B cell (primary cell): ENCODE measurements at regions not wholly inside any gene's neighbourhood (a gene's known extent, or its start where the extent isn't known, plus 50 kb on each side); places are given as distances from the start of the nearest gene placed in this dataset.
A peak's percentile ranks its signal among the peaks of the same experiment; 100 is the strongest.

ENCODE experiments used
- ATAC-seq: fragments of 200-7000 bp; cut with Tn5 transposase; one replicate; pipeline ENCODE4 v1.10.0; 2021; ENCODE audit warnings: low read depth, mild to moderate bottlenecking, moderate number of reproducible peaks, moderate library complexity
- CTCF ChIA-PET: fragments of 350-600 bp; sonication (Branson Sonifier 250); formaldehyde crosslinking; loops from one replicate; lab custom pipeline; 2021; ENCODE audit warnings: antibody characterized with exemption, inconsistent platforms; lab: Charles Lee
- POLR2A ChIA-PET: fragments of 350-600 bp; sonication (Branson Sonifier 250); formaldehyde crosslinking; loops from one replicate; lab custom pipeline; 2021; ENCODE audit warnings: antibody characterized with exemption; lab: Charles Lee
- DNase-seq: peaks from one replicate; pipeline ENCODE4 v3.0.0; 2013
- H2AFZ ChIP-seq: 2 replicates; pipeline ENCODE4 v1.6.1; 2012; ENCODE audit warnings: mild to moderate bottlenecking, low read depth, low read length; ENCODE audit not compliant: insufficient read depth, poor library complexity, severe bottlenecking
- H3K27ac ChIP-seq, 2 donors: 1 replicate in 1 of 2; 2 replicates in 1 of 2; pipeline ENCODE4 v1.5.1; 2012 to 2013; ENCODE audit warnings: low read length in 2 of 2, mild to moderate bottlenecking in 2 of 2, moderate library complexity in 1 of 2
- H3K27me3 ChIP-seq, 4 experiments: fragments of 200-600 bp in 1 of 4; sonication (generic) in 1 of 4; replicated peaks in 1 of 4; 1 replicate in 2 of 4; 2 replicates in 2 of 4; pipeline versions ENCODE4 v1.6.1 to v1.7.0; 2013 to 2016; ENCODE audit warnings: low read length in 3 of 4, mild to moderate bottlenecking in 2 of 4, mixed read lengths in 1 of 4, moderate library complexity in 1 of 4; ENCODE audit not compliant: insufficient read depth in 4 of 4, control insufficient read depth in 3 of 4; ENCODE audit errors: control extremely low read depth in 1 of 4
- H3K36me3 ChIP-seq, 2 experiments: replicated peaks in 1 of 2; 1 replicate in 1 of 2; 2 replicates in 1 of 2; pipeline versions ENCODE4 v1.6.1 to v1.7.1; 2013; ENCODE audit warnings: low read length in 1 of 2; ENCODE audit not compliant: insufficient read depth in 2 of 2, control insufficient read depth in 1 of 2; ENCODE audit errors: control extremely low read depth in 1 of 2, extremely low read depth in 1 of 2
- H3K4me1 ChIP-seq, 2 donors: fragments of 200-600 bp in 1 of 2; sonication (generic) in 1 of 2; 1 replicate in 1 of 2; 2 replicates in 1 of 2; pipeline versions ENCODE4 v1.5.1 to v1.6.1; 2013 to 2017; ENCODE audit warnings: low read length in 2 of 2; ENCODE audit not compliant: control insufficient read depth in 2 of 2, insufficient read depth in 2 of 2
- H3K4me2 ChIP-seq: replicated peaks from 2 replicates; pipeline ENCODE3; 2012; ENCODE audit warnings: mild to moderate bottlenecking, low read depth, low read length; ENCODE audit not compliant: poor library complexity, severe bottlenecking
- H3K4me3 ChIP-seq, 5 experiments: fragments of 200-600 bp in 1 of 5; sonication (generic) in 1 of 5; 1 replicate in 3 of 5; 2 replicates in 2 of 5; pipeline versions ENCODE4 v1.5.1 to v1.7.0; 2011 to 2016; ENCODE audit warnings: low read length in 4 of 5, mild to moderate bottlenecking in 4 of 5, low read depth in 2 of 5, control low read depth in 1 of 5, moderate library complexity in 1 of 5; ENCODE audit not compliant: insufficient read depth in 1 of 5; ENCODE audit errors: control extremely low read depth in 1 of 5, extremely low read depth in 1 of 5
- H3K79me2 ChIP-seq: fragments of 200-600 bp; sonication (generic); one replicate; pipeline ENCODE4 v1.6.0; 2016; ENCODE audit warnings: low read length; ENCODE audit not compliant: control insufficient read depth, insufficient read depth
- H3K9ac ChIP-seq: fragments of 200-600 bp; sonication (generic); 2 replicates; pipeline ENCODE4 v1.6.1; 2017; ENCODE audit warnings: mild to moderate bottlenecking, low read length, moderate library complexity
- H3K9me3 ChIP-seq, 3 donors: one replicate each; pipeline versions ENCODE4 v1.6.1 to v1.7.1; 2013; ENCODE audit warnings: low read length in 2 of 3; ENCODE audit not compliant: control insufficient read depth in 2 of 3, insufficient read depth in 1 of 3; ENCODE audit errors: control extremely low read depth in 1 of 3
- H4K20me1 ChIP-seq: 2 replicates; pipeline ENCODE4 v1.6.0; 2012; ENCODE audit warnings: mild to moderate bottlenecking, low read length; ENCODE audit not compliant: insufficient read depth, control insufficient read depth, poor library complexity, severe bottlenecking
- H3K27ac Mint-ChIP-seq: one replicate; pipeline ENCODE4 v1.8.0; 2021; ENCODE audit warnings: mixed read lengths
- H3K27me3 Mint-ChIP-seq: one replicate; pipeline ENCODE4 v1.8.0; 2021; ENCODE audit warnings: mixed read lengths
- H3K4me1 Mint-ChIP-seq: one replicate; pipeline ENCODE4 v1.8.0; 2021; ENCODE audit warnings: mixed read lengths
- H3K4me3 Mint-ChIP-seq: one replicate; pipeline ENCODE4 v1.8.0; 2021; ENCODE audit warnings: mixed read lengths
- H3K9me3 Mint-ChIP-seq: one replicate; pipeline ENCODE4 v1.8.0; 2022; ENCODE audit warnings: mixed read lengths; ENCODE audit not compliant: insufficient read depth
- CTCF ChIP-seq: fragments of 200-600 bp; IDR thresholded peaks from one replicate; pipeline ENCODE4 v1.8.0; 2022; ENCODE audit warnings: antibody characterized with exemption, mild to moderate bottlenecking
- EZH2 ChIP-seq: IDR thresholded peaks from 2 replicates; pipeline ENCODE4 v1.6.1; 2012; ENCODE audit warnings: borderline replicate concordance, low read depth, mild to moderate bottlenecking, moderate library complexity, low read length; ENCODE audit not compliant: insufficient read depth, poor library complexity, severe bottlenecking
- WGBS: methylation state at CpG from one replicate; pipeline ENCODE4 v1.1.5; 2013; ENCODE audit warnings: missing lambda C conversion rate; ENCODE audit not compliant: insufficient coverage; 5-methylcytosine and 5-hydroxymethylcytosine counted together
- intact Hi-C: fragments of 100-400 bp; cut with micrococcal nuclease; formaldehyde crosslinking; loops from one replicate; pipeline ENCODE4 v1.10.0; 2022

GRCh38 chr5:54754420-54754819 is 231.0 kb downstream of the ESM1 start:
- H3K27me3 ChIP-seq = no peaks in the 10 kb centered on the region
- H3K9me3 ChIP-seq = no peaks in the 10 kb centered on the region
- Mint-ChIP-seq H3K27me3 (no peaks in the 10 kb centered on the region), H3K9me3 (no peaks in the 10 kb centered on the region), H3K4me1 (peaks cover 64% of the 10 kb centered on the region), H3K4me3 (peak overlapping the region; percentile 75), H3K27ac (peak overlapping the region; percentile 93)
- peak overlapping the region; percentile 67 to 75 for H3K27ac ChIP-seq
- CTCF ChIA-PET = interaction anchor here (1.5 to 2.5 kb wide), 4 partner anchors 14 to 237 kb away, joined by 5 to 11 read pairs (median 8); partner anchors contain the start of gene SNX18
- H4K20me1 ChIP-seq = no peaks in the 10 kb centered on the region
- H3K36me3 ChIP-seq = no peaks in the 10 kb centered on the region
- 0% methylated on average over 2 of the region's 7 CpGs for WGBS
- H3K4me3 ChIP-seq = peak overlapping the region in 1 of 5 experiments; percentile 35
- POLR2A ChIA-PET = no interaction called here
- intact Hi-C loops = loop anchor here (1.0 to 5.0 kb wide), 3 partner anchors 18 to 78 kb away; no protein-coding TSS in a partner anchor
- peak overlapping the region; percentile 39 for H2AFZ ChIP-seq
- no peak for DNase-seq
- peaks cover 12% of the 10 kb centered on the region for H3K79me2 ChIP-seq
- peaks cover 48 to 60% of the 10 kb centered on the region in 2 donors for H3K4me1 ChIP-seq
- peak overlapping the region; percentile 77 for H3K4me2 ChIP-seq
- no peak for ATAC-seq
- peak overlapping the region; percentile 30 for H3K9ac ChIP-seq
- TF ChIP-seq CTCF (no peak), EZH2 (no peak)

DNA sequence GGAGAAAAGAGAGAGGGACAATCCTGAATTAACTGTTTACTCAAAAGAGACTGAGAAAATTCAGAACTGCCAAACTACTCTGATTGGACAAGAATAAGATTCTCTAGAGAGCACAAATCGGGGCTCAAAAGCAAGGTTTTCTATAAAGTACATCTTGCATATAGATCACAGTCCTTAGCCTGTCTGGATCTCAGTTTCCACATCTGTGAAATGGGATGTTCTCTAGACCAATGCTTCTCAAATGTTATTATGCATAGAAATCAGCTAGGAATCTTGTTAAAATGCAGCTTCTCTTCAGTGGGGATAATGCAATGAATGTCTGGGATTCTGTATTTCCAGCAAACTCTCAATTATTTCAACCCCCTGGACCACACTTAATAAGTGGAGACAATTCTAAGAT is 231.6 kb downstream of the ESM1 start:
- intact Hi-C loops = loop anchor here (1.0 to 5.0 kb wide), 7 partner anchors 9 to 235 kb away; no protein-coding TSS in a partner anchor

More for the DNA sequence above, 231.6 kb downstream of the ESM1 start:
- ATAC-seq (no peak), DNase-seq (no peak)
- H3K4me3 ChIP-seq = peak overlapping the region in 1 of 5 experiments; percentile 4
- CTCF ChIA-PET = interaction anchor here (0.6 to 2.5 kb wide), 8 partner anchors 15 to 314 kb away, joined by 3 to 11 read pairs (median 4); partner anchors contain the start of gene SNX18
- H2AFZ ChIP-seq = peak overlapping the region; percentile 39
- H3K27ac Mint-ChIP-seq = peak overlapping the region; percentile 93
- TF ChIP-seq CTCF = no peak
- peaks cover 12% of the 10 kb centered on the region for H3K79me2 ChIP-seq
- no peaks in the 10 kb centered on the region for H3K27me3 Mint-ChIP-seq
- H3K9me3 Mint-ChIP-seq = no peaks in the 10 kb centered on the region
- H3K4me3 Mint-ChIP-seq = peak overlapping the region; percentile 75
- no peaks in the 10 kb centered on the region for H4K20me1 ChIP-seq
- no peaks in the 10 kb centered on the region for H3K36me3 ChIP-seq
- H3K27ac ChIP-seq = peak overlapping the region; percentile 67 to 75
- H3K9me3 ChIP-seq = no peaks in the 10 kb centered on the region
- no peaks in the 10 kb centered on the region for H3K27me3 ChIP-seq
- H3K4me1 ChIP-seq = peaks cover 48 to 57% of the 10 kb centered on the region in 2 donors
- WGBS = no CpG with 5 or more reads among the region's 1 CpG
- peak overlapping the region; percentile 53 for H3K9ac ChIP-seq
- POLR2A ChIA-PET = no interaction called here
- H3K4me2 ChIP-seq = peak overlapping the region; percentile 77
- H3K4me1 Mint-ChIP-seq = peaks cover 61% of the 10 kb centered on the region
